ENCODE measurements at regions not wholly inside any gene's neighbourhood (a gene's known extent, or its start where the extent isn't known, plus 50 kb on each side); places are given as distances from the start of the nearest gene placed in this dataset.
"Not testable (repeated sequence)": the region's sequence is repeated elsewhere in the genome, so short reads cannot be mapped to it uniquely, and the experiment has no call there.

DNA sequence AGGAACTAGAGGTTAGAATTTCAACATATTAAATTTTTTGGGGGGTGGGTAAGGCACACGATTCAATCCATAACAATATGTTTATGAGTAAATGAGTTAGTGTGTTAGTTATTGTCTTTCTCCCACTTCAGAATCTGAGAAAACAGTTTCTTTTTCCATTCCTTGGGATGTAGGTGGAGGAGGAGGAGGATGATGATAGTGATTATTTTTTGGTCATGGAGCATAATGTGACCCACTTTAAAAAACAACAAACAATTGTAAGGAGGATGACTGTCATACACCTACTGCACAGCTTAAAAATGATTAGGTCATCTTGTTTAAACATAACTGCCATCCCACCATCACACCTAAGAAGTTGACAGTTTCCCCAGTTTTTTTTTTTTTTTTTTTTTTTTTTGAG lies 148.7 kb downstream of the CDRT15L2 start:
- TF ChIP-seq CTCF (IDR thresholded peaks at IDR 0.05; ENCODE audit: low read depth, low read length), result no peak
- no peaks in the 10 kb centered on the region for H3K27me3 ChIP-seq
- no peaks in the 10 kb centered on the region for H3K9me3 ChIP-seq
- no peaks in the 10 kb centered on the region for H3K36me3 ChIP-seq
- no peaks in the 10 kb centered on the region for H3K4me1 ChIP-seq
- DNase-seq, result no peak
- H3K4me3 ChIP-seq (ENCODE audit: low read depth, low read length), result no peak overlapping the region

- not testable (repeated sequence) for H3K4me1 ChIP-seq; H3K27me3 ChIP-seq; H3K9me3 ChIP-seq; DNase-seq; H3K4me3 ChIP-seq (ENCODE audit: low read depth, low read length); H3K36me3 ChIP-seq
Measured at GRCh38 chr17:20731131-20731530, 151.6 kb downstream of the CDRT15L2 start.

GRCh38 chr17:20733923-20734322 lies 154.4 kb downstream of the CDRT15L2 start:
- DNase-seq, result no peak
- Histone ChIP-seq H3K27me3 (no peaks in the 10 kb centered on the region), H3K9me3 (no peaks in the 10 kb centered on the region), H3K4me1 (no peaks in the 10 kb centered on the region), H3K4me3 (ENCODE audit: low read depth, low read length) (no peak overlapping the region), H3K36me3 (no peaks in the 10 kb centered on the region)
- TF ChIP-seq CTCF (IDR thresholded peaks at IDR 0.05; ENCODE audit: low read depth, low read length), result no peak

DNA sequence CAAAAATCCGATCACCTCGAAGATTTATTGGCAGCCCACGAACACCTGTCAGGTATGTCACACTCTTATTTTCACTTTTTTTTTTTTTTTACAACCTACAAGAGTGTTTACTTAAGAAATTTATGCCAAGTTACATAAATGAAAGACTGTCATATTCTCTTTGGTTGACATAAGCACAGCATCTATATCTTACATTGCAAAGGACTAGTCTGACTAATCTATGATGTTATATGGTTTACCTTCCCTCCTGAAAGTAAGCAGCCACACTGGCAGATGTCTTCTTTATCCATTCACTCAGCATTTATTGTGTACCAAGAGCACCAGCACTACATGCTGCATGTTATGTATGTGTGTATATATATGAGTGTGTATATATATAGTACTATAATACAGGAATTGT lies 156.3 kb downstream of the CDRT15L2 start:
- Histone ChIP-seq H3K36me3 (no peaks in the 10 kb centered on the region), H3K4me3 (ENCODE audit: low read depth, low read length) (no peak overlapping the region), H3K4me1 (no peaks in the 10 kb centered on the region), H3K27me3 (no peaks in the 10 kb centered on the region), H3K9me3 (no peaks in the 10 kb centered on the region)
- no peak for DNase-seq
- TF ChIP-seq CTCF (IDR thresholded peaks at IDR 0.05; ENCODE audit: low read depth, low read length), result no peak

- not testable (repeated sequence) for H3K4me3 ChIP-seq (ENCODE audit: low read depth, low read length); DNase-seq; H3K4me1 ChIP-seq; H3K27me3 ChIP-seq; H3K36me3 ChIP-seq; H3K9me3 ChIP-seq
Measured at GRCh38 chr17:20737636-20738035, 158.1 kb downstream of the CDRT15L2 start.

DNA sequence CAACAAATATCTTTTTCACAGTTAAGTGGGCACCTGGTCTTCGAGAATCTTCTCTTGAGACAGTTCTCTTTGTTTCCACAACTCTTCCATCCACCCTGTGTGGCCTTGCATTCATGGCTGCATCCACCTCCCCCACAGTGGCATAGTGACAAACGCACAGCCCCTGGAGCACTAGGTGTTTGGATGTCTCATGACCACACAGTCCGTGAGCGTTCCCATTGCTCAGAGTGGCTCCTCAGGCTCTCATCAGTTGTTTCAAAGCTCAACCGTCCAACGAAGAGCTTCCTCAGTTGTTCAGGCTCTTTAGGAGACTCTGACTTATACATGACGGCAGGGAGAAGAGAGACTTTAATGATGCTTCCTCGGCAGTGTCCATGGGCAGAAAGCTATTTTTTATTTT lies 191.6 kb downstream of the CDRT15L2 start:
- no peak overlapping the region for H3K4me3 ChIP-seq (ENCODE audit: low read depth, low read length)
- H3K9me3 ChIP-seq, result no peaks in the 10 kb centered on the region
- DNase-seq, result no peak
- H3K36me3 ChIP-seq, result no peaks in the 10 kb centered on the region
- H3K4me1 ChIP-seq, result no peaks in the 10 kb centered on the region
- no peak for TF ChIP-seq CTCF (IDR thresholded peaks at IDR 0.05; ENCODE audit: low read depth, low read length)
- H3K27me3 ChIP-seq, result no peaks in the 10 kb centered on the region

DNA sequence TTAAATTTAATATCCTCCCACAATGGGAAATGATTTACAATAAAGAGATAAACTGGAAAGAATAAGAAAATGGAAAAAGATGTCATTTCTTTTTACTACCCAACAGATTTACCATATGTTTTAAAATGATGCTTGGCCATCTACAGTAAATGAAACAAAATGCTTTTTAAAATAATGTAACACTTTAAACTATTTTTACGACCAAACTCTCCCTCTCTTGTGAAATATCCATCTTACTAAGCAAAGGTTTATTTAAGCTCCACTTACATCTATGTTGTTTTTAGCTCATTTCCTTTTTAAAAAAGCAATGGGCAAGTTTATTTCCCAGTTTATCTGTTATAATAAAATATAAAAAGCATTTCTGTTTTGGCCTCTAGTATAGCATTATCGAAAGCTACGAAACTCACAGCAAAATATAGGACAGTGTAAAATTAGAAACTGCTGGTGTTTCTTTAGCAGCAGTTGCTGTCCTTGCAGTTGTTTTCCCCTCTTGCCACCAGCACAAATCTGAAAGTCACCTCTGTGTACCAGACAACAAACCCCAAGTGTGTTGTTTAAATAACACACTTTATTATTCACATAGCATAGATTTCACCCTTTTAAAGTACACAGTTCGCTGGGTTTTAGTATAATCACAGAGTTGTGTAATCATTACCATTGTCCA lies 195.1 kb downstream of the CDRT15L2 start:
- Histone ChIP-seq H3K4me3 (ENCODE audit: low read depth, low read length) (no peak overlapping the region), H3K9me3 (no peaks in the 10 kb centered on the region), H3K36me3 (no peaks in the 10 kb centered on the region), H3K4me1 (no peaks in the 10 kb centered on the region), H3K27me3 (no peaks in the 10 kb centered on the region)
- DNase-seq, result no peak
- no peak for TF ChIP-seq CTCF (IDR thresholded peaks at IDR 0.05; ENCODE audit: low read depth, low read length)

All from BE2C (cell line).